Nephron progenitor cell (in vitro differentiated cells): ENCODE measurements at regions not wholly inside any gene's neighbourhood (a gene's known extent, or its start where the extent isn't known, plus 50 kb on each side); places are given as distances from the start of the nearest gene placed in this dataset.
"Not testable (repeated sequence)": the region's sequence is repeated elsewhere in the genome, so short reads cannot be mapped to it uniquely, and the experiment has no call there.

Experiments
- DNase-seq: peaks from one replicate; pipeline ENCODE4 v3.0.0; 2021
- H3K27ac Mint-ChIP-seq: 2 replicates; pipeline ENCODE4 v1.8.0; 2021; ENCODE audit warnings: mild to moderate bottlenecking, moderate library complexity, mixed read lengths
- H3K27me3 Mint-ChIP-seq: 2 replicates; pipeline ENCODE4 v1.8.0; 2021; ENCODE audit warnings: mild to moderate bottlenecking, low read depth, mixed read lengths; ENCODE audit not compliant: poor library complexity
- H3K36me3 Mint-ChIP-seq: 2 replicates; pipeline ENCODE4 v1.8.0; 2021; ENCODE audit warnings: low read depth, mixed read lengths
- H3K4me1 Mint-ChIP-seq: 2 replicates; pipeline ENCODE4 v1.8.0; 2021; ENCODE audit warnings: mixed read lengths
- H3K4me3 Mint-ChIP-seq: 2 replicates; pipeline ENCODE4 v1.8.0; 2021; ENCODE audit warnings: mild to moderate bottlenecking, moderate library complexity, mixed read lengths
- H3K9me3 Mint-ChIP-seq: 2 replicates; pipeline ENCODE4 v1.8.0; 2021; ENCODE audit warnings: mild to moderate bottlenecking, moderate library complexity, mixed read lengths
- TF ChIP-seq, protein P1 (sequence below): fragments of 200-600 bp; sonication (generic); IDR thresholded peaks from 2 replicates; pipeline ENCODE4 v1.5.0; 2021; ENCODE audit warnings: antibody characterized with exemption

DNA sequence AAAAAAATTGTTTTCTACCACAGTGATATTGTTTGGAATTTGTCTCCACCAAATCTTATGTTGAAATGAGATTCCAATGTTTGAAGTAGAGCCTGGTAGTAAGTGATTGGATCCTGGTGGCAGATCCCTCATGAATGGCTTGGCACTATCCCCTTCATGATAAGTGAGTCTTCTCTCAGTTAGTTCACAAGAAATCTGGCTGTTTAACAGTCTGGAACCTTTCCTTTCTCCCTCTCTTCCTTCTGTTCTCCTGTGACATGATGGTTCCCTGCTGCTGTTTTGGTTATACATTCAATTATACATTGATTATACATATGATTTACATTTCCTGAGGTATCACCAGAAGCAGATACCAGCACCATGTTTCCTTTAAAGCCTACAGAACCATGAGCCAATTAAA is 442.2 kb downstream of the SLC6A15 start:
- no peak overlapping the region for H3K4me3 Mint-ChIP-seq
- no peaks in the 10 kb centered on the region for H3K27me3 Mint-ChIP-seq
- H3K27ac Mint-ChIP-seq: no peak overlapping the region
- no peaks in the 10 kb centered on the region for H3K36me3 Mint-ChIP-seq
- no peaks in the 10 kb centered on the region for H3K4me1 Mint-ChIP-seq
- DNase-seq: no peak
- TF ChIP-seq, protein P1, sequence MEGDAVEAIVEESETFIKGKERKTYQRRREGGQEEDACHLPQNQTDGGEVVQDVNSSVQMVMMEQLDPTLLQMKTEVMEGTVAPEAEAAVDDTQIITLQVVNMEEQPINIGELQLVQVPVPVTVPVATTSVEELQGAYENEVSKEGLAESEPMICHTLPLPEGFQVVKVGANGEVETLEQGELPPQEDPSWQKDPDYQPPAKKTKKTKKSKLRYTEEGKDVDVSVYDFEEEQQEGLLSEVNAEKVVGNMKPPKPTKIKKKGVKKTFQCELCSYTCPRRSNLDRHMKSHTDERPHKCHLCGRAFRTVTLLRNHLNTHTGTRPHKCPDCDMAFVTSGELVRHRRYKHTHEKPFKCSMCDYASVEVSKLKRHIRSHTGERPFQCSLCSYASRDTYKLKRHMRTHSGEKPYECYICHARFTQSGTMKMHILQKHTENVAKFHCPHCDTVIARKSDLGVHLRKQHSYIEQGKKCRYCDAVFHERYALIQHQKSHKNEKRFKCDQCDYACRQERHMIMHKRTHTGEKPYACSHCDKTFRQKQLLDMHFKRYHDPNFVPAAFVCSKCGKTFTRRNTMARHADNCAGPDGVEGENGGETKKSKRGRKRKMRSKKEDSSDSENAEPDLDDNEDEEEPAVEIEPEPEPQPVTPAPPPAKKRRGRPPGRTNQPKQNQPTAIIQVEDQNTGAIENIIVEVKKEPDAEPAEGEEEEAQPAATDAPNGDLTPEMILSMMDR: no peak
- no peaks in the 10 kb centered on the region for H3K9me3 Mint-ChIP-seq

DNA sequence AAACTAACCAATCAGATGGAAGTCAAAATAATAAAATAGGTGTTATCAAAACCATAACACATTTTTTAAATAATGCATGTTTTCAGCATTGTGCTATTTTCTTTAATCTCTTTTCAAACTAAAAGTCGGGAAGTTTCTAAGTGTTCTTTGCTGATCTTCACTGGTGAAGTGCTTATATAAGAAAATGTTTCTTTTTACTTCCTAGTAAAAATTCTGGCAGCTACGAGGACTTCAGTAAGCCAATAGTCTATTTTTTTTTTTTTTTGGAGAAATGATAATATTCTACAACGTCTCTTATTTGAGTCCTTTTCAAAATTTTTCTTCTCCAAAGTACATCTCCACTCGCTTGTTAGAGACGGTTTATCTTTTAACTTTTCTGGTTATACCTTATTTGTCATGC is 448.0 kb downstream of the SLC6A15 start:
- Mint-ChIP-seq H3K9me3 (no peaks in the 10 kb centered on the region), H3K36me3 (no peaks in the 10 kb centered on the region), H3K27me3 (peaks cover 3% of the 10 kb centered on the region), H3K27ac (no peak overlapping the region), H3K4me1 (no peaks in the 10 kb centered on the region), H3K4me3 (no peak overlapping the region)
- DNase-seq: no peak
- TF ChIP-seq, protein P1: no peak

- H3K9me3 Mint-ChIP-seq: no peaks in the 10 kb centered on the region
- H3K4me1 Mint-ChIP-seq: no peaks in the 10 kb centered on the region
- DNase-seq: no peak
- TF ChIP-seq, protein P1: no peak
- peaks cover 3% of the 10 kb centered on the region for H3K27me3 Mint-ChIP-seq
- no peak overlapping the region for H3K4me3 Mint-ChIP-seq
- H3K36me3 Mint-ChIP-seq: no peaks in the 10 kb centered on the region
- no peak overlapping the region for H3K27ac Mint-ChIP-seq
Observed at GRCh38 chr12:84463741-84464495, 448.7 kb downstream of the SLC6A15 start.

GRCh38 chr12:84455598-84455997 is 457.0 kb downstream of the SLC6A15 start:
- H3K9me3 Mint-ChIP-seq: no peaks in the 10 kb centered on the region
- no peaks in the 10 kb centered on the region for H3K36me3 Mint-ChIP-seq
- H3K27me3 Mint-ChIP-seq: no peaks in the 10 kb centered on the region
- no peak for DNase-seq
- TF ChIP-seq, protein P1: no peak
- no peaks in the 10 kb centered on the region for H3K4me1 Mint-ChIP-seq
- H3K27ac Mint-ChIP-seq: no peak overlapping the region
- H3K4me3 Mint-ChIP-seq: no peak overlapping the region

DNA sequence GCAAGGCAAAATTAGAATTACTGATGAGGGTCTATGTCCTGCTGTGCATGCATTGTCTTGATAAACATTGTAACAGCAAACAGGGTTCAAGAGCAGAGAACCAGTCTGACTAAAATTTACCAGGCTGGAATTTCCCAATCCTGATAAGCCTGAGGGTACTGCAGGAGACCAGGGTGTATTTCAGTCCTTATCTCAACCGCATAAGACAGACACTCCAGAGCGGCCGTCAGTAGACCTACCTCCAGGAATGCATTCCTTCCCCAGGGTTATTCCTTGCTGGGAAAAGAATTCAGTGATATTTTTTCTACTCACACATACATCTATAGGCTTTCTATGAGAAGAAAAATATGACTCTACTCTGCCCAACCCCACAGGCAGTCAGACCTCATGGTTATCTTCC is 466.1 kb downstream of the SLC6A15 start:
- H3K27ac Mint-ChIP-seq, H3K9me3 Mint-ChIP-seq, H3K36me3 Mint-ChIP-seq, H3K4me3 Mint-ChIP-seq, H3K4me1 Mint-ChIP-seq, H3K27me3 Mint-ChIP-seq, DNase-seq: not testable (repeated sequence)

- H3K4me3 Mint-ChIP-seq: no peak overlapping the region
- no peaks in the 10 kb centered on the region for H3K36me3 Mint-ChIP-seq
- no peaks in the 10 kb centered on the region for H3K27me3 Mint-ChIP-seq
- H3K27ac Mint-ChIP-seq: no peak overlapping the region
- H3K4me1 Mint-ChIP-seq: no peaks in the 10 kb centered on the region
- DNase-seq: no peak
- H3K9me3 Mint-ChIP-seq: no peaks in the 10 kb centered on the region
- TF ChIP-seq, protein P1: no peak
Observed at GRCh38 chr12:84436134-84436533, 476.5 kb downstream of the SLC6A15 start.
